ENCODE measurements at regions not wholly inside any gene's neighbourhood (a gene's known extent, or its start where the extent isn't known, plus 50 kb on each side); places are given as distances from the start of the nearest gene placed in this dataset.

- Histone ChIP-seq H3K9me3 (ENCODE audit: low read length) (no peaks in the 10 kb centered on the region), H3K9ac (ENCODE audit: insufficient read depth, low read depth, low read length) (no peak overlapping the region), H2AFZ (ENCODE audit: low read length) (no peak overlapping the region), H3K79me2 (ENCODE audit: insufficient read depth, low read length) (no peaks in the 10 kb centered on the region), H3K4me1 (ENCODE audit: insufficient read depth, low read length) (peaks cover 57% of the 10 kb centered on the region), H3K4me2 (ENCODE audit: low read depth, low read length) (no peak overlapping the region), H3K27me3 (ENCODE audit: control insufficient read depth in 1 of 2, insufficient read depth in 2 of 2, low read length in 2 of 2) (no peaks in the 10 kb centered on the region; a peak in 1 of 5 replicates), H3K27ac (ENCODE audit: extremely low read length, insufficient read depth, low read length) (no peak overlapping the region), H3K36me3 (replicated peaks in 1 of 2; ENCODE audit: control insufficient read depth in 1 of 2, insufficient read depth in 2 of 2, low read length in 2 of 2) (no peaks in the 10 kb centered on the region), H4K20me1 (ENCODE audit: insufficient read depth, low read length) (no peaks in the 10 kb centered on the region), H3K4me3 (replicated peaks in 1 of 3; ENCODE audit: insufficient read depth in 1 of 3, low read depth in 2 of 3, low read length in 3 of 3) (no peak overlapping the region)
- ChIA-PET POLR2A (interaction anchor here (1.0 kb wide), 1 partner anchor 15 kb away, joined by 3 read pairs; no protein-coding TSS in a partner anchor), CTCF (ENCODE audit: low intra/inter-chr PET ratio, low total read pairs) (no interaction called here)
- ATAC-seq (peak; percentile 25; the same call in 1 of the 3 replicates), DNase-seq (ENCODE audit: low spot score) (no peak), FAIRE-seq (no peak)
- intact Hi-C loops (cut with micrococcal nuclease; ENCODE audit: unreplicated experiment) (no loop called here), in situ Hi-C loops (cut with HindIII; ENCODE audit: extremely low pct_ligation_motif_present, low pct_unique_long_range_greater_than_20kb) (no loop called here)
- no peak for TF ChIP-seq ZFP36L2 (CRISPR knock-in tag; IDR thresholded peaks at IDR 0.05)
- no peak for TF ChIP-seq RARG (CRISPR knock-in tag; IDR thresholded peaks at IDR 0.05; ENCODE audit: low read depth)
- TF ChIP-seq ZNF280B (CRISPR knock-in tag; IDR thresholded peaks at IDR 0.05; ENCODE audit: borderline replicate concordance) = 0 out of 2 replicates have a peak, but pooled peaks have one; percentile 20
- TF ChIP-seq ZNF263 (CRISPR knock-in tag; IDR thresholded peaks at IDR 0.05) = no peak
- no peak for TF ChIP-seq ZSCAN12 (CRISPR knock-in tag; IDR thresholded peaks at IDR 0.05)
- no peak for TF ChIP-seq PAWR (CRISPR knock-in tag; IDR thresholded peaks at IDR 0.05; ENCODE audit: borderline replicate concordance)
- TF ChIP-seq ZNF17 (CRISPR knock-in tag; IDR thresholded peaks at IDR 0.05) = no peak
- TF ChIP-seq HNF4G (IDR thresholded peaks at IDR 0.05; ENCODE audit: borderline replicate concordance, low read depth, low read length) = no peak
- TF ChIP-seq HNF4G (CRISPR knock-in tag; IDR thresholded peaks at IDR 0.05; ENCODE audit: borderline replicate concordance, low read depth) = no peak
- TF ChIP-seq CTCF (CRISPR knock-in tag; IDR thresholded peaks at IDR 0.05) = peak; percentile 37
- peak; percentile 17; the same call in 1 of the 2 replicates for TF ChIP-seq STAG1 (CRISPR knock-in tag; IDR thresholded peaks at IDR 0.05)
- peak; percentile 68 for TF ChIP-seq ZBTB38 (CRISPR knock-in tag; IDR thresholded peaks at IDR 0.05)
- TF ChIP-seq RXRA (CRISPR knock-in tag; IDR thresholded peaks at IDR 0.05) = no peak
- TF ChIP-seq FOXJ3 (CRISPR knock-in tag; IDR thresholded peaks at IDR 0.05; ENCODE audit: borderline replicate concordance) = no peak
- TF ChIP-seq ZNF687 (CRISPR knock-in tag; IDR thresholded peaks at IDR 0.05) = peak; percentile 30
- TF ChIP-seq ZNF678 (CRISPR knock-in tag; IDR thresholded peaks at IDR 0.05) = no peak
- no peak for TF ChIP-seq ZNF432 (CRISPR knock-in tag; IDR thresholded peaks at IDR 0.05; ENCODE audit: borderline replicate concordance)
- TF ChIP-seq KAT2B (IDR thresholded peaks at IDR 0.05; ENCODE audit: borderline replicate concordance, low read depth, low read length) = no peak
- no TSS peak for BruUV-seq (replicated peaks)
- WGBS (ENCODE audit: low lambda C conversion rate) = 100% methylated on average over 8 of the region's 10 CpGs
These were observed 123.4 kb upstream of the AFDN start for GRCh38 chr6:167703347-167703746.
